HG02870 (cell line): ENCODE measurements at regions not wholly inside any gene's neighbourhood (a gene's known extent, or its start where the extent isn't known, plus 50 kb on each side); places are given as distances from the start of the nearest gene placed in this dataset.

ENCODE experiments used
- ATAC-seq: cut with Tn5 transposase; IDR thresholded peaks from one replicate; pipeline ENCODE4 v1.9.1; 2021; ENCODE audit warnings: mild to moderate bottlenecking, moderate library complexity; ENCODE audit not compliant: unreplicated experiment

DNA sequence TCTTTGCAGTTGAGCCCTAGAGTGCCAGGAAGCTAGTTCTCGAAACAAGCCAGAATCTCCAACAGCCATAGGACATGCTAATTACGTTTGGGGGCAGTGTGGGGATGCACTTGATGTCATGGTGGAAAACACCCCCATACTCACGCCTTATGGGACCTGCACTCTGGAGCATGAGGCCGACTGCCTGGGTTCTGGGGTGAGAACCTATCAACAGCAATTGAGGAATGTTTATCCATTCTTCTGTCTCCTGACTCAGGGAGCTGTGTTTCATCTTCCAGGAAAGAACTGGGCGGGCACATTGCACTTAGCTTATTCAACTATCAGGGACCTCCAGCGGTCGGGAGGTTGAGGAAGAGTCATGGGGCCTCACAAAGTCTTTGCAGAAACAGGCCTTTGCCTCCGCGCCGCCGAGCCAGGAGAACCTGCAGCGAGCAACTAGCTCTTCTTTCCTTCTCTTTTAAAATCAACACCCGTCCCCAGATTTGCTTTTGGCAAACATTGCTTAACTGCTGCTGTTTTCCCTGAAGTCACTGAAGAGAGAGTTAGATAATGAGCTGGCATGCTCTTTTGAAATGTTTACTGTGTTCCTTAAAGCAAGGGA is 226.1 kb upstream of the DIO3 start:
- ATAC-seq: no peak

- ATAC-seq: no peak
These were observed 225.1 kb upstream of the DIO3 start for GRCh38 chr14:101336183-101336582.

- no peak for ATAC-seq
These were observed 224.2 kb upstream of the DIO3 start for GRCh38 chr14:101337053-101337452.

DNA sequence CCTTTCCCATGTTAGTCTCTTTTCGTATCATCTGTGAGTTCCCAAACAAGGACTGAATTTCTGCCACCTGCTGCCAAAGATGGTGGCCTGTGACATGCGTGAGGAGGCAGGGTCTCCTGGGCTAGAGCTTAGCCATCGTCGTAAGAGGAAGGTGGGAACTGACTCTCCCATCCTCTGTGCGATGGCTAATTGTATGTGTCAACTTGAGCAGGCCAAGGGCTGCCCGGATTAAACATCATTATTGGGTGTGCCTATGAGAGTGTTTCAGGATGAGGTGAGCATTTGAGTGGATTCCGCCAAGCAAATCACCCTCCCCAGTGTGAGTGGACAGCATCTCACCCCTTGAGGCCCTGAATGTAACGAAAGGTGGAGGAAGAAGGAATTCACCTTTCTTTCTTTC is 220.7 kb upstream of the DIO3 start:
- no peak for ATAC-seq

DNA sequence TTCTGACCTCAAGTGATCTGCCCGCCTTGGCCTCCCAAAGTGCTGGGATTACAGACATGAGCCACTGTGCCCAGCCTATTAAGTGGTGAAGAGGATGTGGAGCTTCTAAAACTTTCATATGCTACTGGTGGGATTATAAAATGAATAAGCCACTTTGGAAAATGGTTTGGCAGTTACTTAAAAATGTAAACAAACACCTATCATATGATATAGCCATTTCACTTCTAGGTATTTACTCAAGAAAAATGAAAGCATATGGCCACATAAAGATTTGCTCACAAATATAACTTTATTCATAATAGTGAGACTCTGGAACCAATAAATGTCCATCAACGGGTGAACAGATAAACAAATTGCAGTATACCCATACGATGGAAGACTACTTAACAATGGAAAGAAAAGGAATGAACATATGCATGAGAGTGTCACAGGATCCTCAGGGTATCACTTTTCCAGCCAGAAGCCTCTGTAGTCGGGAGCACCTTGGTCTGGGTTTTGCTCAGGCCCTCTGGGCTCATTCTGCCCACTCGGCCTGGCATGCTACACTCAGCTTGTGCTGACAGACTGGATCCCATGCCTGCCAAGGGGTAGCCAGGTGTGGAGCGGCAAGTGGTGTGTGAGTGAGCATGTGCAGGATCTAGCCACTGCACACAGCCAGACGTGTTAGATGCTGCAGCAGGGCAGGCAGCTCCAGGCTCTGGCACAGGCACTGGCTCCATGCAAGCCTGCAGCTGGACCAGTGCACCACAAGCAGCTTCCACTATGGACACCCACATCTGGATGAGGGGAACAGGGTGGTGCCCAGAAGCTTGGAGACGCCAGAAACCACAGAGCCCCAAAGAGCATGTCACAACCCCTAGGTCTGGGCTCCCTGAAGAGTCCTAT is 213.2 kb upstream of the DIO3 start:
- no peak for ATAC-seq

DNA sequence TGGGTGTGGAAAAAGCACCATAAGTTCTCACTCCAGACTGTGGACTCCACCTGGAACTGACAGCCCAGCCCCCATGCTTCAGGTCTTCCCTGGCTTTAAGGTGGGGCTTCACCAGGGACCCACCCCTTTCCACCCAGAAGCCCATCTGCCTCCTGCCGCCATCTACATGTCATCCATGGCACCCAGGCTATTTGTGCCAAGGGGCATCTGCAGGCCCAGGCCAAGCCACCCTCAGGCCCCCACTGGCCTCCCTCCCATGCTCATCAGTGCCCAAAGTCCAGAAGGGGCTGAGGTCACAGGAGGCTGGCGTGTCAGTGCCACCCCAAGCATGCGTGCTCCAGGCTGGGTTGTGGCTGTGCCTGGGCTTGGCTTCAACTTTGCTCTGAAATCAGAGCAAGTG is 212.2 kb upstream of the DIO3 start:
- ATAC-seq: no peak

DNA sequence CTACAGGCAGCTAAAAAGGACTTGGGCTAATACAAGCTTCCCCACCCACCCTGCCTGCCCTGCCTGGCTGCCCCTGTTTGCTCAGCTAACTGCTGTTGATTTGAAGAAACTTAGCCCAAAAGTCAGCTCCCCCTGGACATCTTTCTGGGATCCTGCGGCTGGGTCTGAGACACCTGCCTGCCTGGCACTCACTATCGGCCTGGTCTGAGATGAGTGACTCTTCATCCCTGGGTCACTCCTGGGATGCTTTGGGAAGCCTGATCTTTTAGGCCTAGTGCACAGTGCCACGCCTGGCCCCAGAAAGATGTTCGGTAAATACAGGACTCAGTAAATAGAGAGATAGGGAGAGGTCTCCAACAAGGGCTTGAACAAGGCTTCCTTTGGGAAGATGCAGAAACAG is 211.3 kb upstream of the DIO3 start:
- no peak for ATAC-seq

GRCh38 chr14:101350691-101351090 is 210.6 kb upstream of the DIO3 start:
- ATAC-seq: no peak

- ATAC-seq: no peak
These were observed 210.1 kb upstream of the DIO3 start for GRCh38 chr14:101351146-101351545.

DNA sequence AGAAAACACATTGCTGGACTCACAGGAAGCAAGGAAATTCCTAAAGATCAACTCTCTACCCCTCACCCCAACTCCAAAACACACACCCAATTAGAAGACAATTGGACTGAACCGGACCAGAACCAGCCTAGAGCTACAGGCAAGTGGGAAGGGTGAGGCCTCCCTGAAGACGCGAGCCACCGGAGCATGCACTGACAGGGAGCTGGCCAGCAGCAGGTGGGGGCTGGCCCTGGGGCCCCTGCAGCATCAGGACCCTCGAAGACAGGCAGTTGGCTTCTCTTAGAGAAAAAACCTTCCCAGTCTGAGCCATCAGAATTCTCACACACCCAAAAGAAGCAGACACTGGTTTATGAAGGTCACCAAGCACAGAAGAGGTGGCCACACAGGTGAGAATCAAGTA is 209.5 kb upstream of the DIO3 start:
- no peak for ATAC-seq

DNA sequence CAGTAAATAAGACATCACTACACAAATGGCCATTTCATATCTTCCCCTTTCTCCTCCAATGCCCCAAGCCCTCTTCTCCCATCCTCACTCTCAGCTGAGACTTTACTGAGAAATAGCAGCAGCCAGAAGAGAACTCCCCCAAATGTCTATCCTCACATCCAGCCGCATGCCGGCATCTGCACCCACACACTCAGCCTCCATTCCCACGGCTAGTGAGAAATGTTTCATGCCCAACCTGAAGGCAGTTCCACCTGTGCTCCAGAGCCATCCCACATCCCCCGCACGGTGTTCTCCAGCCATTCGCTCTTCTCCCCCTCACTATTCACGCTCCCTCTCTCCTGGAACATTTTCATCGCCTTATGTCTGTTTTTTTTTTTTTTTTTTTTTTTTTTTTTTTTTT is 208.7 kb upstream of the DIO3 start:
- ATAC-seq: no peak

GRCh38 chr14:101353422-101353821 is 207.9 kb upstream of the DIO3 start:
- no peak for ATAC-seq

DNA sequence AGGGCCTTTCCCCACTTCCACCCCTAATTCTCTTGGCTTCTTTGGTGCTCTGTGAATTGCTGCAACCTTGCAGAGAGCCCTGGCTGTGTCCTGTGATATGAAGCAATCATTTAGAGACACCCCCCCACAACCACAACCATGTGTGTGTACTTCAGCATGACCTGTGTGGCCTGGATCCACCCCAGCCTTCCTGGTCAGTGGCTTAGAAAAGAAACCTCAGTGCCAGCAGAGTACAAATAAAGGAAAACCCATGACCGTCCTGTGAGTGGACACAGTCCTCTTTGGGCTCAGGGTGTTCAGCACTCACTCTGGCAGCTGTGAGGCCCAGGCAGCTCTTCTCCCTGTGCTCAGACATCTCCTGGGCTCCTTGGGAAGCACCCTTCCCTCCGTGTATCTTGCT is 206.6 kb upstream of the DIO3 start:
- ATAC-seq: no peak

DNA sequence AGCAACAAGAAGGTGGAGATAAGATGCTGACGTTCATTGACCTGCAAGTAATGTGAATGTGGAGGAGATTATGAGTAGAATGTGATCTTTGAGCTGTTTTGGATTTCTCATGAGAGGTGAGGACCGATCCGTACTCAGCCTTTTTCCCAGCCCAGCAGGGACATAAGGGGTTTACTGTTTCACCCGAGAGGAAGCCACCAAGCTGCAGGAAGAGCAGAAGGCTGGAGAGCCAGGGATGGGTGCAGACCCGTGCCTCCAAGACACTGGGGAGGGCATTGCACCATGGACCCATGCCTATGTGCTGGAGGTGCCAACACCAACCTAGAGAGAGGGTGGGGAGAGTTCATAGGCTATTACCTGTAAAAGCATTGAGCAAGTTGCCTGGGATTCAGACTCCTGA is 206.0 kb upstream of the DIO3 start:
- no peak for ATAC-seq

GRCh38 chr14:101357038-101357437 is 204.3 kb upstream of the DIO3 start:
- ATAC-seq: no peak

GRCh38 chr14:101357559-101358319 is 203.6 kb upstream of the DIO3 start:
- ATAC-seq: no peak

GRCh38 chr14:101358320-101359125 is 202.8 kb upstream of the DIO3 start:
- no peak for ATAC-seq

DNA sequence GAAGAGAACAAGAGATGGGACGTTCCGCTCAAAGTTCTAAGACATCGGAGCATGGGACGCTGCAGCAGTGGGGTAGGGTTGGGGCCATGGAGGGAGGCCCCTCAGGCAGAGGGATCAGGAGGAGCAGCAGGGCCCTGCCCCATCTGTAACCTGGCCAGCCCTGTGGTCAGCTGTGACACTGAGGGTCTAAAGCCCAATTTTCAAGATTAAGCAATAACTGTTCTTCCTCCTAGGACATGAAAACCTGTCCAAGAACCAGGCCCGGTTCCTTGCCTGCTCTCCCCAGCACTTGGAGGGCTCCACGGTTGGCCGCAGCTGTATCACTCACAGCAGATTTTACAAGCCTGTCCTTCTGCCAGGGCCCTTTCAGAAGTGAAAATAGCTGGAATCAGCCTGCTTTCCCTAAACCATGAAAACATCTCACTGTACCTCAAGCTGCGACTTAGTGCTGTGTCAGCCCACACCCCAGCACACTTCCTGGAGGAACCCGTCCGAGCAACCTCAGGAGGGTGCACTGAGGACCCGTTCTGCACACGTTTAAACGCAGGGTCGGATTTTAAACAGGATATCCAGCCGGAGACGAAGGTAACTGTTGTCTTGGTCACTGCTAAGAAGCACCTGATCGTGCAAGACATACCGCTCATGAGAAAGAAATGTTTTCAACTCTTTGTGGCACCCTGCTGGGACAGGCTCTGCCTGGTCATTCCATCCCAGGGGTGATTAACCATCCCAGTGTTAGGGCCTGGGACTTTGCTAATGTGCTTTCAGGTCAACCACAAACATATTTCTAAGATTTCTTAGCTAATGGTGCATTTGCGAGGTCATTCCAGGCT is 201.9 kb upstream of the DIO3 start:
- no peak for ATAC-seq

GRCh38 chr14:101360054-101360911 is 201.0 kb upstream of the DIO3 start:
- no peak for ATAC-seq
